Fibroblast of skin of right biceps (primary cell): ENCODE measurements at regions not wholly inside any gene's neighbourhood (a gene's known extent, or its start where the extent isn't known, plus 50 kb on each side); places are given as distances from the start of the nearest gene placed in this dataset.
"Not testable (repeated sequence)": the region's sequence is repeated elsewhere in the genome, so short reads cannot be mapped to it uniquely, and the experiment has no call there.

ENCODE experiments used
- DNase-seq: peaks from one replicate; pipeline ENCODE4 v3.0.0-alpha.2; 2013

- not testable (repeated sequence) for DNase-seq
Observed at GRCh38 chr13:86253497-86253896, 454.3 kb upstream of the SLITRK6 start.

GRCh38 chr13:86255820-86256219, 456.6 kb upstream of the SLITRK6 start:
- DNase-seq, result not testable (repeated sequence)

GRCh38 chr13:86269511-86269910, 470.3 kb upstream of the SLITRK6 start:
- DNase-seq, result no peak

- no peak for DNase-seq
Observed at GRCh38 chr13:86282442-86282841, 483.2 kb upstream of the SLITRK6 start.

GRCh38 chr13:86283031-86283430, 483.8 kb upstream of the SLITRK6 start:
- no peak for DNase-seq

- no peak for DNase-seq
Observed at GRCh38 chr13:86298725-86299124, 499.5 kb upstream of the SLITRK6 start.

- no peak for DNase-seq
Observed at GRCh38 chr13:86299128-86299527, 499.9 kb upstream of the SLITRK6 start.

- no peak for DNase-seq
Observed at GRCh38 chr13:86309881-86310280, 510.7 kb upstream of the SLITRK6 start.

- no peak for DNase-seq
Observed at GRCh38 chr13:86313421-86313820, 514.2 kb upstream of the SLITRK6 start.

GRCh38 chr13:86318450-86318849, 519.2 kb upstream of the SLITRK6 start:
- DNase-seq, result no peak

GRCh38 chr13:86324191-86324590, 525.0 kb upstream of the SLITRK6 start:
- DNase-seq, result no peak

- no peak for DNase-seq
Observed at GRCh38 chr13:86355301-86355700, 556.1 kb upstream of the SLITRK6 start.

GRCh38 chr13:86357106-86357505, 557.9 kb upstream of the SLITRK6 start:
- no peak for DNase-seq

GRCh38 chr13:86363749-86364148, 564.5 kb upstream of the SLITRK6 start:
- DNase-seq, result not testable (repeated sequence)

GRCh38 chr13:86368924-86369323, 569.7 kb upstream of the SLITRK6 start:
- DNase-seq, result no peak

- DNase-seq, result no peak
Observed at GRCh38 chr13:86377451-86377850, 578.2 kb upstream of the SLITRK6 start.

GRCh38 chr13:86378628-86379027, 579.4 kb upstream of the SLITRK6 start:
- DNase-seq, result no peak

- no peak for DNase-seq
Observed at GRCh38 chr13:86383151-86383550, 583.9 kb upstream of the SLITRK6 start.

- DNase-seq, result no peak
Observed at GRCh38 chr13:86383561-86383960, 584.3 kb upstream of the SLITRK6 start.

- no peak for DNase-seq
Observed at GRCh38 chr13:86397635-86398034, 598.4 kb upstream of the SLITRK6 start.

GRCh38 chr13:86399572-86399971, 600.4 kb upstream of the SLITRK6 start:
- DNase-seq, result no peak

- no peak for DNase-seq
Observed at GRCh38 chr13:86402500-86402899, 603.3 kb upstream of the SLITRK6 start.

- no peak for DNase-seq
Observed at GRCh38 chr13:86403181-86403580, 604.0 kb upstream of the SLITRK6 start.

GRCh38 chr13:86409466-86410241, 610.4 kb upstream of the SLITRK6 start:
- no peak for DNase-seq

GRCh38 chr13:86425170-86425815, 626.1 kb upstream of the SLITRK6 start:
- DNase-seq, result no peak
